GM21528 (cell line): ENCODE measurements at regions not wholly inside any gene's neighbourhood (a gene's known extent, or its start where the extent isn't known, plus 50 kb on each side); places are given as distances from the start of the nearest gene placed in this dataset.
"Not testable (repeated sequence)": the region's sequence is repeated elsewhere in the genome, so short reads cannot be mapped to it uniquely, and the experiment has no call there.

ENCODE experiments used
- ATAC-seq: cut with Tn5 transposase; IDR thresholded peaks from one replicate; pipeline ENCODE4 v1.9.1; 2021; ENCODE audit warnings: mild to moderate bottlenecking, moderate library complexity; ENCODE audit not compliant: unreplicated experiment, low FRiP score

GRCh38 chr7:87007038-87007437 is 52.4 kb downstream of the ELAPOR2 start:
- no peak for ATAC-seq

GRCh38 chr7:87004956-87005355 is 54.5 kb downstream of the ELAPOR2 start:
- ATAC-seq = no peak

DNA sequence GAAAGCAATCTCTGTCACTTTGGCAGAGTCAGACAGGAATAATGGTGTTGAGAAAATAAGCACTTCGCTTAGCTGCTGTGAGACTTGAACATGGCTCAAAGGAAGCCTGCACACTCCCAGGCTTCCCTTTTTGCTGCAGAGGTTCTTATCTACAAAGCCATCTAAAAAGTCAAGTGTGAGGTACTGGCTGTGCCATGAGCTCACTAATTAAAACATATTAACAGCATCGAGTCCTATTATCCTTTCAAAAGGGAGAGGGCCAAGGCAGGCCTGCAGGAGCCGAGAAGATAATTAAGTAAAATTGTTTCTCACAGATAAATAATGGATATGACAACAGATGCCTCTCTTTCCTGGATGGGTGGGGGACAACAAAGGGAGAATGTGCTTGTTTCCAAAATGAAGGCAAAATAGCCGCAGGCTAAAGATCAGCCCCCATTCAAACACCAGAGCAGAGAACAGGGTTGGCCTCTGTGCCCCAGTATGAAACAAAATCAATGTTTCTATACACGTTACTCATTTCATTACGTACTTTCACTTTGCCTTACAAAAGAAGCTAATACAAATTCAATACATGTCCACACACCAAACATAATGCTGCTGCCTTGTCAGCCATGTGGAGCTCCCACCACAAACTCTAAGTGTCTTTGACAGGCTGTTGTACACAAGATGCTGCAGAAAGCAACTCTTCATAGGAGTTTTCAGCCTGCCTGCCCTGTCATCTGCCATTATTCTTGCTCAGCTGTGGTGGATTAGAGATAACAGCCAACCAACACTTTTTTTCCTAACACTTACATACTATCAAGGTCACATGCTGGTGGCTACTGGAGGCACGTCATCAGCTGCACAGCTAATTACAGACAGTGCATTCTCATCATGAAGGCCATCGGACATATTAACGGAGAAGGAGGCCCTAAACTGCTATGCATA is 55.3 kb downstream of the ELAPOR2 start:
- no peak for ATAC-seq

DNA sequence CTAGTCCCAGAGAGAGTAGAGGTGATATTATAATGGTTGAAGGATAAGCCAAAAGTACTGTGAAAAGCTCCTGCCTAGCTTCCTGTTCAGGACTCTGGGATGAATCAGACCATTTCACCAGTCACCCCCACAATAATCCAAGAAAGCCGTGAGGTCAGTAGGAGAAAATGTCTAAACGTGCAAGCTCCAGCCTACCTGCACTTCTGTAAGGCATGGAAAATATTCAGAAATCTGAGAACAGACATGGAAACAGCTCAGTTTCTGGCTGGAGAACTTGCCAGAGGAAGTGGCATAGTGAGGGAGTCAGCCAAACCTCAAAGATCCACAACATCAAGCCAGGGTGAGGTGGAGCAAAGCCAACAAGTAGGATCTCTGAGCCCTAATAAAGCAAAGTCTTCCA is 58.2 kb downstream of the ELAPOR2 start:
- no peak for ATAC-seq

- no peak for ATAC-seq
These were observed 59.1 kb downstream of the ELAPOR2 start for GRCh38 chr7:87000344-87000743.

- no peak for ATAC-seq
These were observed 59.7 kb downstream of the ELAPOR2 start for GRCh38 chr7:86999750-87000149.

DNA sequence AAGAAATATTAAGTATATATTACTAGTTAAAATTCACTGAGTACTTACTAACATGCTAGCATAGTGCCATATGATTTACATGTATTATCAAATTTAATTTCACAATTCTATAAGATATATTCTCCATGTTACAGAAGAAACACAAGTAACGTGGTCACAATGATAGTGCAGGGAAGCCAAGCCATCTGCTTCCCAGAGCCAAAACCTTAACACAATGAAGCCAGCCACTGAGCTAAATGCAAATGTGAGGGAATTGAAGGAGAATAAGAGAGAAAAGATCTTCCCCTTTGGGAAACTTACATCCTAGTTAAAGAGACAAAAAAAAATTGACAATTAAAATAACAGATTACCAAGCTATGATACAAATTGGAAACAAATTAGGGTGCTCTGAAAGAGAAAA is 63.6 kb downstream of the ELAPOR2 start:
- ATAC-seq = no peak

GRCh38 chr7:86995052-86995725 is 64.3 kb downstream of the ELAPOR2 start:
- no peak for ATAC-seq

GRCh38 chr7:86991771-86992191 is 67.7 kb downstream of the ELAPOR2 start:
- ATAC-seq = no peak

DNA sequence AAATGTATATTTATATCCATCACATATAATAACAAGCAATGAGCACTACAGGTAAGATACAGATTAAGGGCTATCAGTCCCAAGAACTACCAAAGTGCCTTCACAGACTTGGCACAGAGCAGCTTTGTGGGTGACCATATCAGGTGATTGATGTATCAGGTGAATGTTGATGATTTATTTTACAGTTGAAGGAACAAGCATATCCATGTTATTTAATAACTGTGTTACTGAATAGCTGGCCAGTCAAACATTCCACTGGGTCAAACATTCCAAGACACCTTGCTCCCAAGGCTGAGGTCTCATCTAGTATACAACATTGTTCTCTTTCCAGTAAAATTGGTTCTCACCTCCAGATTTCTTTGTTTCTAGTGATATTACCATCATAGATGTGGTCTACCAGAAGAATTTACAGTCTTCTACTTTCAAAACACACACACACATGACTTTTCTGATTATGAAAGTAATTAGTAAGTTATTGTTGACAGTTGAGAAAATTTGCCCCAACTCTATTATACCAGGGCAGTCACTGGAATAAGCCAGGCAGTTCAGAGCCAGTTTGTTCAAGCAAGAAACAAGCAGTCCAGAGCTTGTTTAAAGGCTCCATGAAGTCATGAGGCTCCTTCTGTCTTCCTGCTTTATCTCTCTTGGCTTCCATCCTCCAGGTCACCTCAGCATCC is 68.2 kb downstream of the ELAPOR2 start:
- peak; percentile 84 for ATAC-seq

GRCh38 chr7:86989407-86989806 is 70.0 kb downstream of the ELAPOR2 start:
- no peak for ATAC-seq

GRCh38 chr7:86987834-86988233 is 71.6 kb downstream of the ELAPOR2 start:
- ATAC-seq = not testable (repeated sequence)

DNA sequence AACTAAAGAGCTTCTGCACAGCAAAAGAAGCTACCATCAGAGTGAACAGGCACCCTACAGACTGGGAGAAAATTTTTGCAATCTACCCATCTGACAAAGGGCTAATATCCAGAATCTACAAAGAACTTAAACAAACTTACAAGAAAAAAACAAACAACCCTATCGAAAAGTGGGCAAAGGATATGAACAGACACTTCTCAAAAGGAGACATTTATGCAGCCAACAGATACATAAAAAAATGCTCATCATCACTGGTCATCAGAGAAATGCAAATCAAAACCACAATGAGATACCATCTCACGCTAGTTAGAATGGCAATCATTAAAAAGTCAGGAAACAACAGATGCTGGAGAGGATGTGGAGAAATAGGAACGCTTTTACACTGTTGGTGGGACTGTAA is 72.1 kb downstream of the ELAPOR2 start:
- not testable (repeated sequence) for ATAC-seq

GRCh38 chr7:86985342-86985741 is 74.1 kb downstream of the ELAPOR2 start:
- not testable (repeated sequence) for ATAC-seq

DNA sequence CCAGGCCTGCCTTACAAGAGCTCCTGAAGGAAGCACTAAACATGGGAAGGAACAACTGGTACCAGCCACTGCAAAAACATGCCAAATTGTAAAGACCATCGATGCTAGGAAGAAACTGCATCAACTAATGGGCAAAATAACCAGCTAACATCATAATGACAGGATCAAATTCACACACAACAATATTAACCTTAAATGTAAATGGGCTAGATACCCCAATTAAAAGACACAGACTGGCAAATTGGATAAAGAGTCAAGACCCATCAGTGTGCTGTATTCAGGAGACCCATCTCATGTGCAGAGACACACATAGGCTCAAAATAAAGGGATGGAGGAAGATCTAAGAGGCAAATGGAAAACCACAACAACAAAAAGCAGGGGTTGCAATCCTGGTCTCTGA is 75.8 kb downstream of the ELAPOR2 start:
- ATAC-seq = not testable (repeated sequence)

GRCh38 chr7:86981937-86982336 is 77.5 kb downstream of the ELAPOR2 start:
- not testable (repeated sequence) for ATAC-seq

DNA sequence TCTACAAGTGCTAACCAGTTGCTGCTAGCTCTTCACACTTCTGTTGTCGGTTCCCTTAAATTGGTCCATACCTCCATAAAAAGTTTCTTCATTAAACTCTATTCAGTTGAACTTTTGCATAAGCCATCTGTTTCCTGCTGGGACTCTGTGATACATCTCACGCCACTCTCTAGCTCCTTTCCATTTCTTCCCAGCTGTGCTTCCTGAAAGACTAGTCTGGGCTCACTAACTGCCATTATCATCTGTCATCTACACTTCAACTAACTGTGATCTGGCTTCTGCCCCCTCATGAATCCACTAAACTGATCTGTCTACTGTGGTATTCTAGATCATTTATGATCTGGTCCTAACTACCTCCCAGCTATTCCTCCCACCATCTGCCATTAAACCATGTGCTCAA is 78.3 kb downstream of the ELAPOR2 start:
- ATAC-seq = no peak

- no peak for ATAC-seq
These were observed 79.2 kb downstream of the ELAPOR2 start for GRCh38 chr7:86980223-86980622.

GRCh38 chr7:86978808-86979506 is 80.5 kb downstream of the ELAPOR2 start:
- ATAC-seq = peak; percentile 83

GRCh38 chr7:86976958-86977357 is 82.5 kb downstream of the ELAPOR2 start:
- ATAC-seq = no peak

DNA sequence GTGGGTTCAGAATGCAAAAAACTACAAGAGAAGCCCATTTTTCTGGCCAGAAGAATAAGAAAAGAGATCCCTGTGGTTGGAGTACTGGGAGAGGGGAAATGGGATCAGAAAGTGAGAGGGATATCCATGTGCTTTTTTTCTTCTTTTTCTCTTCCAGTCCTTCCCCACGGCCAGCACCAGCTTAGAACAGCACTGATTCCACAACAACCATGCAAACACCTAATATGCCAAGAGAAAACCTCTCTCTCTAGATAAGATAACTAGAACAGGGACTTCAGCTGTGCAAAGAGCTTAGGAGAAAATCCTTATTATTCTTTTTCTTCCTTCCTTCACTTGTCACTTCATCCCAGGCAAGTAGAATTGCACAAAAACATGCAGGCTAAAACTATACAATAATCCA is 83.5 kb downstream of the ELAPOR2 start:
- ATAC-seq = no peak
